HG02588 (cell line): ENCODE measurements at regions not wholly inside any gene's neighbourhood (a gene's known extent, or its start where the extent isn't known, plus 50 kb on each side); places are given as distances from the start of the nearest gene placed in this dataset.
"Not testable (repeated sequence)": the region's sequence is repeated elsewhere in the genome, so short reads cannot be mapped to it uniquely, and the experiment has no call there.

Source experiments
- ATAC-seq: cut with Tn5 transposase; IDR thresholded peaks from one replicate; pipeline ENCODE4 v1.9.1; 2021; ENCODE audit warnings: mild to moderate bottlenecking, moderate library complexity; ENCODE audit not compliant: unreplicated experiment

DNA sequence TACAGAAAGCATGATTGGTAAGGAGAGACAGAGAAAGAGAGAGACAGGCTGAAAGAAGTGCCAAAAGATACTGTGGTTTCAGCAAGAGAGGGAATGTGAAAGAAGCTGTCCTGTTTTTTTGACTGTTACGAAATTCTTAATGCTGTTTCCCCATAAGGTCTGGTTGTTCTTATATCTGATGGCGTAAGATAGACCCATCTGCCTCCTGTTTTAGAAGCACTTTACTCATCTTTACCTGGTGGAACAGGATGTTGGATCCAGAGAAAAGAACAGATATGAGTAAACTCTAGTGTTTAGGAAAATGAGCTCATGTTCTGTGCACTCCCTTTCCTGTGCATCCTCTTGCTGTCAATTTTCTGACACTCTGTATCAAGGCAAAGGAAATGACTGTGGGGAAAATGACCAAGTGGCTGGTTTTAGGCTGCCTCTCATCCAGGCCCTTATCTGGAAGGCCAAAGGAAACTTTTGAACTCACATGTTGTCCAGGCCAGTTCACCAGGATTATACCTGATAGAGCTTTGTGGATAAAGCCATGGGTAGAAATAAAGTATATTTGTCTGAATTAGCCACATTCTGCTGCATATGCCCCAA is 311.7 kb upstream of the HTR2C start:
- no peak for ATAC-seq

DNA sequence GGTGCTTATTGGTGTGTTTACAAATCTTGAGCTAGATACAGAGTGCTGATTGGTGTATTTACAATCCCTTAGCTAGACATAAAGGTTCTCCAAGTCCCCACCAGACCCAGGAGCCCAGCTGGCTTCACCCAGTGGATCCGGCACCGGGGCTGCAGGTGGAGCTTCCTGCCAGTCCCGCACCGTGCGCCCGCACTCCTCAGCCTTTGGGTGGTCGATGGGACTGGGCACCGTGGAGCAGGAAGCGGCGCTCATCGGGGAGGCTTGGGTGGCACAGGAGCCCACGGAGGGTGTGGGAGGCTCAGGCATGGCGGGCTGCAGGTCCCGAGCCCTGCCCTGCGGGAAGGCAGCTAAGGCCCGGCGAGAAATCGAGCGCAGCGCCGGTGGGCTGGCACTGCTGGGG is 313.5 kb upstream of the HTR2C start:
- not testable (repeated sequence) for ATAC-seq

DNA sequence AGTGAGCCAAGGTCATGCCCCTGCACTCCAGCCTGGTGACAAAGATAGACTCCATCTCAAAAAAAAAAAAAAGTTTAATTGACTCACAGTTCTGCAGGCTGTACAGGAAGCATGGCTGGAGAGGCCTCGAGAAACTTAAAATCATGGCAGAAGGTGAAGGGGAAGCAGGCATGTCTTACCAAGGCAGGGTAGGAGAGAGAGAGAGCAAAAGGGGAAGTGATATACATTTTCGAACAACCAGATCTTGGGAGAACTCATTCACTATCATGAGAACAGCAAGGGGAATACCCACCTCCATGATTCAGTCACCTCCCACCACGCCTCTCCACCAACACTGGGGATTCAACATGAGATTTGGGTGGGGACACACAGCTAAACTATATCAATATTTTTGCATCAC is 315.2 kb upstream of the HTR2C start:
- no peak for ATAC-seq

- ATAC-seq: no peak
These were observed 316.7 kb upstream of the HTR2C start for GRCh38 chrX:114267142-114267541.

DNA sequence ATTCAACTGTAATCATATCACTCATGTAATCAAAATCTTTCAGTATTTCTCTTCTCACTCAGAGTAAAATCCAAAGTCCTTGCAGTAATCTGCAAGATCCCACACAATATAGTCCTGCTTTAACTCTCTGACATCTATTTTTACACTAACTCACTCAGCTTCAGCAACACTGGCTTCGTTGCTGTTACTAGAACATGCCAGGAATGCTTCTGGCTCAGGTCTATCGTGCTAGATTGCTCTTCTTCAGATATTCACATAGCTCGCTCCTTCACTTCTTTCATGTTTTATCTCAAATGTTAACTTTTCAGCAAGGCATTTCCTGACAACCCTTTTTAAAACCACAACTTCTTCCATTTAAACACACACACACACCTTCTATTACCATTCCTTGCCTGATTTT is 331.7 kb upstream of the HTR2C start:
- ATAC-seq: no peak

DNA sequence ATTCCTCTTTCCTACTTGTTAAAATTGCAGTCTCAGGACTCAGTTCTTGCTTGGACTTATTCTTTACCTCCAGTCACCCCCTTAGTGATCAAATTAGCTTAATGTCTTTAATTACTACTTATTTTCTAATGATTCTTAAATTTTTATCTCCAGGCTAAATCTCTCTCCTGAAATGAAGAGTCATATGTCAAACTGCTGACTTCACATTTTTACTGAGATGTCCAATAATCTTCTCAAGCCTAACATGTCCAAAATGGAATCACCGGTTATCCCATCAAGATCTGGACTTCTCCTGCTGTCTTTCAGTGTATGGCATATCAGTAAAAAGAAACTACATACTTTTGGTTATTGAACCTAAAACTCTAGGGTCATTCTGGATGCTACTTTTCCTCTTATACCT is 332.3 kb upstream of the HTR2C start:
- ATAC-seq: no peak

DNA sequence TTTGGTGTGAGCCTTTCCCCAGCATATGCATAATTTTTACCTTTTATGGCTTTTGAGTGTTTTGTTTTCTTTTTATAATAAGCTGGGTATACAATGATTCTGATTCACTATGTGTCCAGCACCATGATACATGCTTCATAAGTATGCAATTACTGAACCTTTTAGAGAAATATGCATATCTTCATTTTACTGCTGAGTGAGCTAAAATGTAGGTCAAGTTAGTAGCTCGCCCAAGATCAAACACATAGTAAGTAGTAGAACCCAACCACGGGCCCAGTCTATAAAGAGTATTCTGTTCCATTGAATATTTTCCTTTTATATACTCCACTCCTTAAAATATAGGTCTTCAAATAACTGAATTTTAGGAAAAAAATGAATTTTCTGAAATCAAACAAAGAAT is 362.4 kb upstream of the HTR2C start:
- no peak for ATAC-seq

DNA sequence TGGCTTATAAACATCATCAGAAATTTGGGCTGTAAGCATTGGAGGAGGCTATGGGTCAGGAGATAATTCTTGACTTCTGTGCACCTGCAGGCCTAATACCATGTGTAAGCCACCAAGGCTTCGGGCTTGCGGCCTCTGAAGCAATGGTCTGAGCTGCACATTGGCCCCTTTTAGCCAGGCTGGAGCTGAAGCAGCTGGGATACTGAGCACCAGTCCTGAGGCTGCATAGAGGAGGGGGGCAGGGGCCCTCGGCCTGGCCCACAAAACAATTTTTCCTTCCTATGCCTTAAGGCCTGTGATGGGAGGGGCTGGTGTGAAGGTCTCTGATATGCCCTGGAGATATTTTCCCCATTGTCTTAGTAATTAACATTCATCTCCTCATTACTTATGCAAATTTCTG is 373.0 kb upstream of the HTR2C start:
- no peak for ATAC-seq

DNA sequence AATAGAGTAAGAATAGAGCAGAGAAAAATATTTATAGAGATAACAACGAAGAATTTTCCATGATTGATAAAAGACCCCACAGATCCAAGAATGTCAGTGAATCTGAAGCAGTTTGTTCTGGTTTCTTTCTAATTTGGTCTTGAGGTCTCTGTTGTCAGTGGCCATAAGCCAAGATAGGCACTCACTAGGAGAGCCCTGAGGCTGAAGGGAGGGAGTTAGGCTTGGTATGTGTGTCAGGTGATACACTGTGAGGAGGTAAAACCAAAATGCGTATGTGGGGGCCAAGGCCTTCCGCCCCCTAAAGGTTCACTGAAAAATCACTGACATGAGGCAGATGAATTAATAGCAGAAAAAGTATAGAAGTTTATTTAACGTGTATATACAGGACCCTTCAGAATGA is 382.3 kb upstream of the HTR2C start:
- no peak for ATAC-seq

DNA sequence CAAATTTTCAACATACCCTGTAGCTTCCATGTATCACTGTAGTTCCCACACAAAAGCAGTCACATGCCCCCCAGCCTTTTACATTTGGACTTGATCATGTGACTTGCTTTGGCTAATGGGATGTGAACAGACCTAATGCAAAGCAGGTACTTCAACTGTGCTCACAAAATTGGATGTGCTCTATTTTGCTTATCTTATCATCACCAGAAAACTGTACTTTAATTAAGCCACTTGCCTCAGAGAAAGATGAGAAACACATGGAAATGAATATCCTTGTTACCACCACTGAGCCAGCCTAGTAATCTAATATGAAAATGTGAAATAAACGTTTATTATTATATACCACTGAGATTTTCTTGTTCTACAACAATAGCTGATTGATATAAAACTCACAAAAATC is 402.7 kb upstream of the HTR2C start:
- no peak for ATAC-seq

DNA sequence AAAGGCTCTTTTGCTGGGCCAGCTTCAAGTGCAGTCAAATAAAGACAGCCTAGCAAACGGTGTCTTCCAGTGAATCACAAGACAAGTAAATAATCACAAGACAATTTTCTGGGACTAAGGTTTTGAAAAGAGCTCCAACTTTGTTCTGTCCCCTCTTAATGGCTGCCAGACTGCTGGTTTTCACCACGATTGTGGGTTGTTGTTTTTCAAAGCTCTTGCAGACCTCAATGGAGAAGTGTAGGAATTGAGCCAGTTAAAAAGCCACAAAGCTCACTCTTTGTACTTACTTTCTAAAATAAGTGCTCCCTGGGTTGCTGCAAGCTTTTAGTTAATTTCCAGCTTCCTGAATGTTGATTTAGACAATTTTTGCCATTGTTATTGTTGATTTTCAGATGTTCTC is 405.8 kb upstream of the HTR2C start:
- no peak for ATAC-seq

GRCh38 chrX:114167276-114167675 is 416.6 kb upstream of the HTR2C start:
- ATAC-seq: not testable (repeated sequence)

DNA sequence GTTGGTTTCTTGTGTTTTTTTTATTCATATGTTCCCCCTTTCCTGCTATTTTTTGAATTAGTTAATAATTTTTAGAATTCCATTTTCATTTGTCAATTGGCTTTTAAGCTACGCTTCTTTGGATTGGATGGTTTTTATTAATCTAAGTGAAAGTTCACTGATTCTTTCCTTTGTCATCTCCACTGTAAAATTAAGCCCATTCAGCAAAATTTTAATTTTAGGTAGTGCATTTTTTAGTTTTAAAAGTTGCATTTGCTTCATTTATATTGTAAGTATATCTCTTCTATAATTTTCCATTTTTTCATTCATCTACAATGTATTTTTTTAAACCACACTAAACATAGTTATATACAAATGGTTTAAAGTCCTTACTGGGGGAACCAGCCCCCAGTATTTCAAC is 417.3 kb upstream of the HTR2C start:
- ATAC-seq: no peak

DNA sequence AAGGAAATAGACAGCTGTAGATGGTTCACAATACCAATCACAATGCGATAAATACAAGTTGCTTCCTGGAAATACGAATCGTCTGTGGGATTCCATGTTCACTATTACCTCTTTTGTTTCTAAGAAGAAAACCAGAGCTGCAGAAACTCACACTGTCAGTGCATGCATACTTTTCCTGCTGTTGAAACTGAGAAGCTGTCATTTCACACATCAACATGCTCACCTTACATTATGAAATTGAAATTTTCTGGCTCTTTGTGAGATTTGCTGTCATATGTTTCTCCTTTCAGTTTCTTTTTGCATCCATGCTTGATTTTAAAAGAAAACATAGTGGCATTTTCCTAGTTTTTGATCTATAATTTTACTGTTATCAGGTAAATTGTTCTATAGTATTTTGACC is 418.3 kb upstream of the HTR2C start:
- no peak for ATAC-seq

DNA sequence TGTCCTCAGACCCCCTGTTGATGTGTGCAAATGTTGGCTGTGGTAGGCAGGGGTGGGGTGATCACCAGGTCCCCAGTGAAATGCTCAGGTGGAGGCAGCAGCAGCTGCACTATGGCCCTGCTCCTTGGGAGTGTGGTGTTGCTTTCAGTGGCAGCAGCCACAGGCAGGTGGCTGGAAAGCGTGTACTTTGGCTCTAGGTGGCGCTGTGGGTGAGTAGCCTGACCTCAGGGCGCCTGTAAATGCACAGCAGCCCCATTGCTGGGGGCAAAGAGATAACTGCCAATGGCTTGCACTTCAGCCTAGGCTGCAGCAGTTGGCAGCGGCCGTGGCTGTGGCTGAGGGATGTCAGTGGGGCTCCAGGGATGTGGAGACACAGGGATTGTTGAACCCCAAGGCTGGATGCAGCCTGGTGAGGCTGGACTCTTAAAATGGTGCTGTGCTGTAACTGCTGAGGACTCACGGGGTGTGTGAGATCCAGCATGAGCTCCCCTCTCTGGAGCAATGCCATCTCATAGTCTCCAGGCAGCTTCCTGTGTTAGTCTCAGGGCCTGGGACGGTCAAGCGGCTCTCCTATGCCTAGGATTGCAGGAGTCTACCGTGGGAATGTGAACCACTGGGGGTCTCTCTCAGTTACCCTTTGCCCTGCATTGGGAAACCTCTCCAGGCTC is 421.7 kb upstream of the HTR2C start:
- ATAC-seq: no peak

DNA sequence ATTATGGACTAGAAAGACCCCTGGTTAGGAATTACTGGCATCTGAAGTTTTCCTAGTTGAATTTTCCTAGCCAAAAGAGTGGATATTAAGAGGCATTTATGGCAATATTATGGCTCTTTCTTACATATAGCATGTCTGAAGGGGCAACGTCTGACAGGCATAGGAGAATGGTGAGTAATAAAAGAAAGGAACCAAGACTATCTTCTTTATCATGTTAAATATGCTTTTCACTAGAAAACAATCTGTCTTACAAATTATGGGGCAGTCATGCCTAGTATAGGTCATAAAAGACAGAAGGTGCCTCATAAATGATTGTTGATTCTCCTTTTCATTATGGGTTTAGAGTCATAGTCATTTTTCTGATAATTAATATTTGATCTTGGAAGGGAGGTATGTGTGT is 431.1 kb upstream of the HTR2C start:
- no peak for ATAC-seq

- no peak for ATAC-seq
These were observed 431.8 kb upstream of the HTR2C start for GRCh38 chrX:114152130-114152529.

DNA sequence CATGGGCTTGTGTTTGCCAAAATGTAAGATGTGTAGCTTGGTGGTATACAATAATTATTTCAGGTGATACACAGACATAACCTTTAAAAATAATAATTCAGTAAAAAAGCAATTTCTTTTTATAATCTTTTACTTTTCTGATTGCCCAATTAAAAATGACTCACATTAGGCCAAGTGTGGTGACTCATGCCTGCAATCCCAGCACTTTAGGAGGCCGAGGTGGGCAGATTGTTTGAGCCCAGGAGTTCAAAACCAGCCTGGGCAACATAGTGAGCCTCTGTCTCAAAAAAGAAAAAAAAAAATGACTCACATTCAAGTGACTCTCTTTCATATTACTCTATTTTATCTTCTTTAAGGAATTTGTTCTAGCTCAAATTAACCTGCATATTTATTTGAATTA is 449.4 kb upstream of the HTR2C start:
- no peak for ATAC-seq

DNA sequence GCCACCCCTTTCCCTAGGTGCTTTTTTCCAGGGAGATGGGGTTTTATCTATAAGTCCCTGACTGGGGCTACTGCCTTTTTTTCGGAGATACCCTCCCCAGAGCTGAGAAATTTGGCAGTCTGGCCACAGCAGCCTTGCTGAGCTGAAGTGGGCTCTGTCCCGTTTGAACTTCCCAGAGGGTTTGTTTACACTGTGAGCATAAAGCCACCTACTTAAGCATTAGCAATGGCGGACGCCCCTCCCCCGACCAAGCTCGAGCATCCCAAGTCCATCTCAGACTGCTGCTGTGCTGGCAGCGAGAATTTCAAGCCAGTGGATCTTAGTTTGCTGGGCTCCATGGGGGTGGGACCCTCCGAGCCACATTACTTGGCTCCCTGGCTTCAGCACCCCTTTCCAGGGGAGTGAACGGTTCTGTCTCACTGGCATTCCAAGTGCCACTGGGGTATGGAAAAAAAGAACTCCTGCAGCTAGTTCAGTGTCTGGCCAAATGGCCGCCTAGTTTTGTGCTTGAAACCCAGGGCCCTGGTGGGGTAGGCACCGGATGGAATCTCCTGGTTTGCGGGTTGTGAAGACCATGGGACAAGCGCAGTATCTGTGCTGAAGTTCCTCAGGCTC is 456.4 kb upstream of the HTR2C start:
- ATAC-seq: no peak

DNA sequence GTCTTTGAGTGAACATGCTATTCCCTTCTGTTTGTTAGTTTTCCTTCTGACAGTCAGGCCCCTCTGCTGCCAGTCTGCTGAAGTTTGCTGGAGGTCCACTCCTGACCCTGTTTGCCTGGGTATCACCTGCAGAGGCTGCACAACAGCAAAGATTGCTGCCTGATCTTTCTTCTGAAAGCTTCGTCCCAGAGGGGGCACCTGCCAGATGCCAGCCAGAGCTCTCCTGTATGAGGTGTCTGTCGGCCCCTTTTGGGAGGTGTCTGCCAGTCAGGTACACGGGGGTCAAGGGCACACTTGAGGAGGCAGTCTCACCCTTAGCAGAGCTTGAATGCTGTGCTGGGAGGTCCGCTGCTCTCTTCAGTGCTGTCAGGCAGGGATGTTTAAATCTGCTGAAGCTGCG is 456.9 kb upstream of the HTR2C start:
- no peak for ATAC-seq

GRCh38 chrX:114101081-114101480 is 482.8 kb upstream of the HTR2C start:
- ATAC-seq: no peak

- ATAC-seq: no peak
These were observed 486.0 kb upstream of the HTR2C start for GRCh38 chrX:114097866-114098265.

- no peak for ATAC-seq
These were observed 486.5 kb upstream of the HTR2C start for GRCh38 chrX:114097427-114097826.
